Panc1 (cell line): ENCODE measurements at regions not wholly inside any gene's neighbourhood (a gene's known extent, or its start where the extent isn't known, plus 50 kb on each side); places are given as distances from the start of the nearest gene placed in this dataset.

Experiments used
- ATAC-seq: fragments of 200-7000 bp; cut with Tn5 transposase; 2 replicates; pipeline ENCODE4 v1.9.1; 2020; ENCODE audit warnings: mild to moderate bottlenecking, moderate library complexity
- BruUV-seq: library from RNA; stranded (reverse); fragments of 400-500 nt; replicated peaks from 2 replicates; lab custom pipeline; 2021; lab: Mats Ljungman, UMichigan
- CTCF ChIA-PET: fragments of 300-600 bp; sonication (Branson Sonifier 250); formaldehyde crosslinking; loops from one replicate; lab custom pipeline; 2022; ENCODE audit warnings: antibody characterized with exemption; lab: Charles Lee
- POLR2A ChIA-PET: fragments of 300-600 bp; sonication (Branson Sonifier 250); formaldehyde crosslinking; loops from one replicate; lab custom pipeline; 2022; ENCODE audit warnings: antibody characterized with exemption; lab: Charles Lee
- DNase-seq: peaks from one replicate; pipeline ENCODE4 v3.0.0-alpha.2; 2010; ENCODE audit warnings: low read depth, low spot score
- H3K27ac ChIP-seq: 2 replicates; pipeline ENCODE4 v1.5.1; 2011; ENCODE audit warnings: mild to moderate bottlenecking, low read length, inconsistent platforms
- H3K27me3 ChIP-seq: fragments of 200-500 bp; sonication (Bioruptor generic); 2 replicates; pipeline ENCODE4 v1.6.0; 2014; ENCODE audit warnings: low read length, inconsistent platforms; ENCODE audit not compliant: control insufficient read depth, insufficient read depth
- H3K36me3 ChIP-seq: fragments of 200-500 bp; sonication (Bioruptor generic); 2 replicates; pipeline ENCODE4 v1.5.1; 2014; ENCODE audit warnings: inconsistent platforms, mild to moderate bottlenecking, low read length, moderate library complexity; ENCODE audit not compliant: control insufficient read depth, insufficient read depth
- H3K4me1 ChIP-seq: 2 replicates; pipeline ENCODE4 v1.5.1; 2011; ENCODE audit warnings: inconsistent platforms, mild to moderate bottlenecking, low read length, moderate library complexity; ENCODE audit not compliant: control insufficient read depth, insufficient read depth
- H3K4me3 ChIP-seq, 2 experiments: 2 replicates each; pipeline ENCODE4 v1.5.1; 2011 to 2012; ENCODE audit warnings: low read depth in 2 of 2, low read length in 2 of 2, mild to moderate bottlenecking in 2 of 2, inconsistent platforms in 1 of 2, moderate library complexity in 1 of 2
- H3K9me3 ChIP-seq: fragments of 200-500 bp; sonication (Bioruptor generic); 2 replicates; pipeline ENCODE4 v1.5.1; 2014; ENCODE audit warnings: low read depth, mild to moderate bottlenecking, inconsistent platforms, low read length, moderate library complexity; ENCODE audit not compliant: control insufficient read depth, insufficient read depth
- CTCF ChIP-seq: fragments of 450-650 bp; IDR thresholded peaks from 2 replicates; pipeline ENCODE4 v1.5.1; 2017; ENCODE audit warnings: mild to moderate bottlenecking
- POLR2AphosphoS5 ChIP-seq: IDR thresholded peaks from 2 replicates; pipeline ENCODE4 v1.6.1; 2012; ENCODE audit warnings: mild to moderate bottlenecking, low read depth, low read length, moderate library complexity
- REST ChIP-seq, 2 experiments: IDR thresholded peaks; 2 replicates each; pipeline ENCODE4 v1.6.1; 2011 to 2012; ENCODE audit warnings: low read depth in 2 of 2, control low read depth in 1 of 2, low read length in 1 of 2, mild to moderate bottlenecking in 1 of 2, moderate library complexity in 1 of 2; ENCODE audit not compliant: insufficient read depth in 1 of 2
- SIN3A ChIP-seq: IDR thresholded peaks from 2 replicates; pipeline ENCODE4 v1.6.1; 2012; ENCODE audit warnings: low read depth, mild to moderate bottlenecking, low read length, moderate library complexity, borderline replicate concordance; ENCODE audit not compliant: insufficient read depth
- TCF7L2 ChIP-seq: IDR thresholded peaks from 2 replicates; pipeline ENCODE4 v1.6.1; 2011; ENCODE audit warnings: mild to moderate bottlenecking, low read depth, low read length, inconsistent platforms
- in situ Hi-C: cut with HindIII; loops from 2 replicates; pipeline ENCODE4 v1.10.0; 2016; ENCODE audit warnings: low sequenced_read_pairs, low pct_unique_long_range_greater_than_20kb
- intact Hi-C: fragments of 100-400 bp; cut with micrococcal nuclease; formaldehyde crosslinking; loops from one replicate; pipeline ENCODE4 v1.10.0; 2022; ENCODE audit not compliant: unreplicated experiment

GRCh38 chr6:40962241-40962640, 76.8 kb downstream of the UNC5CL start:
- intact Hi-C loops (no loop called here), in situ Hi-C loops (no loop called here)
- peaks cover 23% of the 10 kb centered on the region for H3K4me1 ChIP-seq
- H3K9me3 ChIP-seq = no peaks in the 10 kb centered on the region
- ATAC-seq (peak; percentile 73), DNase-seq (peak; percentile 67)
- BruUV-seq = no TSS peak
- peak overlapping the region; percentile 76 for H3K27ac ChIP-seq
- H3K27me3 ChIP-seq = no peaks in the 10 kb centered on the region
- POLR2A ChIA-PET = interaction anchor here (0.6 kb wide), 2 partner anchors 21 to 615 kb away, joined by 4 read pairs; no protein-coding TSS in a partner anchor
- CTCF ChIA-PET = interaction anchor here (0.6 kb wide), 1 partner anchor 191 kb away, joined by 3 read pairs; no protein-coding TSS in a partner anchor
- no peaks in the 10 kb centered on the region for H3K36me3 ChIP-seq
- H3K4me3 ChIP-seq = no peak overlapping the region
- no peak for TF ChIP-seq POLR2AphosphoS5
- TF ChIP-seq REST (IDR thresholded peaks at IDR 0.05; ENCODE audit: insufficient read depth in 1 of 2, low read depth in 2 of 2, low read length in 1 of 2) = no peak
- TF ChIP-seq SIN3A = no peak
- TF ChIP-seq TCF7L2 = no peak

- peak overlapping the region; percentile 76 for H3K27ac ChIP-seq
- no peak for ATAC-seq
- no peaks in the 10 kb centered on the region for H3K9me3 ChIP-seq
- in situ Hi-C loops (no loop called here), intact Hi-C loops (no loop called here)
- H3K36me3 ChIP-seq = no peaks in the 10 kb centered on the region
- peaks cover 23% of the 10 kb centered on the region for H3K4me1 ChIP-seq
- no peaks in the 10 kb centered on the region for H3K27me3 ChIP-seq
- BruUV-seq = no TSS peak
- no peak overlapping the region for H3K4me3 ChIP-seq
- CTCF ChIA-PET = interaction anchor here (0.6 kb wide), 1 partner anchor 191 kb away, joined by 3 read pairs; no protein-coding TSS in a partner anchor
- no peak for TF ChIP-seq POLR2AphosphoS5
- TF ChIP-seq REST (IDR thresholded peaks at IDR 0.05; ENCODE audit: insufficient read depth in 1 of 2, low read depth in 2 of 2, low read length in 1 of 2) = no peak
- TF ChIP-seq SIN3A = no peak
- no peak for TF ChIP-seq TCF7L2
- no peak for TF ChIP-seq CTCF
- POLR2A ChIA-PET = interaction anchor here (0.6 kb wide), 2 partner anchors 22 to 614 kb away, joined by 4 read pairs; no protein-coding TSS in a partner anchor
- no peak for DNase-seq
Observed at GRCh38 chr6:40961831-40962230, 77.2 kb downstream of the UNC5CL start.
